ENCODE measurements at regions not wholly inside any gene's neighbourhood (a gene's known extent, or its start where the extent isn't known, plus 50 kb on each side); places are given as distances from the start of the nearest gene placed in this dataset.
"Not testable (repeated sequence)": the region's sequence is repeated elsewhere in the genome, so short reads cannot be mapped to it uniquely, and the experiment has no call there.

GRCh38 chr2:143837055-143837454, 682.9 kb downstream of the ZEB2 start:
- DNase-seq (ENCODE audit: extremely low read depth in 1 of 2, low read depth in 1 of 2) = not testable (repeated sequence)

GRCh38 chr2:143835481-143835880, 684.4 kb downstream of the ZEB2 start:
- DNase-seq (ENCODE audit: extremely low read depth in 1 of 2, low read depth in 1 of 2) = no peak

GRCh38 chr2:143833015-143833660, 686.8 kb downstream of the ZEB2 start:
- no peak for DNase-seq (ENCODE audit: extremely low read depth in 1 of 2, low read depth in 1 of 2)

GRCh38 chr2:143830476-143830875, 689.4 kb downstream of the ZEB2 start:
- no peak for DNase-seq (ENCODE audit: extremely low read depth in 1 of 2, low read depth in 1 of 2)

DNA sequence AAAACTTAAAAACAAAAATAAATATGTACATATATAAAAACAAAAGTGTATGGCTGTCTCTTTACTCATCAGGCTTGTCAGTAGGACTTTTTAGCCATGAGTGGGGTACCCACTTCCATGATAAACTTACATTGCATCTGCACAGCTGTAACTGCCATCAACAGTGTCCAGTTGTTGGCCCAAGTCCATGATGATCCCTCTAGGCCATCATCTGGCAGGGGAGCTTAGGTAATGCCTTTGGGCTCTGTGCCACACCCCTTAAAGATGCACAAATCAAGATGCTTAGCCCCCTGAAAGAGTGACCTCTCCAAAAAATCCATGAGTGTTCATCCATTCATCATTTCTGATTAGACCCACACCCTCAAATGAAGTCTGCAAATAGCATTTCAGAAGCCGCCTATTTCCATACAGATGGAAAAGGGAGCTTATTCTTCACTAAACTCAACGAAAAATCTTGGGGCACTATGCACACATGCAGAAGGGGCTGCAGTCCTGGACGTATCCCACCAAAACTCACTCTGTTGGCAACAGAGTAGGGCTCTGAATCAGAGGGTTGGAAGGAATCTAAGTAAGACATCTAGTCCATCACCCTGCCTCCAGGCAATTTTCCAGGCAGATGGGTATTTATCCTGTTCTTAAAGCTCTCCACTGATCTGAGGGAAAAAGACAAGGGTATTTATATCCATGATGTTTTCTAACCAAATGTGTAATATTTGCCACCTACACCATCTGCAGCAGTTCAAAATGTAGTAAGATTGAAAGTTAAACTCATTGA, 691.0 kb downstream of the ZEB2 start:
- DNase-seq (ENCODE audit: extremely low read depth in 1 of 2, low read depth in 1 of 2) = no peak

DNA sequence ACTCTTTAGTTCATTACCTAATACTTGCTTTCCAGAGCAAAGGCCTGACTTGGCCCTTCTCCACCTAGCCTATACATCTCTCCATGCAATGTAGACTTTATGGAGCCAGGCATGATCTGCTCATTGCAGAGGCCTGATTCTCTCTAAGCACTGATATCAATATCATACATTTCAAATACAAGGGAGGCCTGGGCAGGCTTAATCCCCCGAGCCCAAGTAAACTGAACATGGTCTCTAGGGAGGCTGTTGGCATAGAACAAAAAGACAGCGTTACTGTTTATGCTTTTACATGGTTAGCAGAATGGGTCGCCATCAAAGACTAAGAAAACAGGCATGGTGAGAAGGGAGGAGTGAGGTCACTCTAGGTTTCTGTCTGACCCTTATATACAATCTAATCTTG, 695.1 kb downstream of the ZEB2 start:
- DNase-seq (ENCODE audit: extremely low read depth in 1 of 2, low read depth in 1 of 2) = no peak

DNA sequence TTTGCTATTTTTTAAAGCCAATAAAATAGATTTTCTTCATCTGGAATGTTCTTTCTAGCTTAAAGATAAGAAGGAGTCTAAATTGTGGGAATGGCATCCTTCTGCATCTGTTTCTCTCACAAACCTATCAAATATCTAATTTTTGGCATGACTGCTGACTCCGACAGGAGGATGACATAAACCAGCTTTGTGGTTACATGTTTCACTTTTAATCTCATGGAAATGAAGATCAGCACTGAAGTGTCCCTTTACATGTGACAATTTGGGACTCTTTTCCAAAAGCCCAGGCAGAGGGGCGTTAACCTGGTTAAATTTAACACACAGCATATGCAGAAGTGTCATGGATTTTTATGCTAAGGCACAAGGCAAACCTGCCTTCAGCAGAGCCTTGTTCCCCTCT, 694.7 kb downstream of the ARHGAP15 start:
- DNase-seq (ENCODE audit: extremely low read depth in 1 of 2, low read depth in 1 of 2) = no peak

GRCh38 chr2:143823296-143823695, 694.1 kb downstream of the ARHGAP15 start:
- DNase-seq (ENCODE audit: extremely low read depth in 1 of 2, low read depth in 1 of 2) = no peak

GRCh38 chr2:143822736-143823135, 693.5 kb downstream of the ARHGAP15 start:
- DNase-seq (ENCODE audit: extremely low read depth in 1 of 2, low read depth in 1 of 2) = no peak

- no peak for DNase-seq (ENCODE audit: extremely low read depth in 1 of 2, low read depth in 1 of 2)
These were observed 690.5 kb downstream of the ARHGAP15 start for GRCh38 chr2:143819764-143820163.

DNA sequence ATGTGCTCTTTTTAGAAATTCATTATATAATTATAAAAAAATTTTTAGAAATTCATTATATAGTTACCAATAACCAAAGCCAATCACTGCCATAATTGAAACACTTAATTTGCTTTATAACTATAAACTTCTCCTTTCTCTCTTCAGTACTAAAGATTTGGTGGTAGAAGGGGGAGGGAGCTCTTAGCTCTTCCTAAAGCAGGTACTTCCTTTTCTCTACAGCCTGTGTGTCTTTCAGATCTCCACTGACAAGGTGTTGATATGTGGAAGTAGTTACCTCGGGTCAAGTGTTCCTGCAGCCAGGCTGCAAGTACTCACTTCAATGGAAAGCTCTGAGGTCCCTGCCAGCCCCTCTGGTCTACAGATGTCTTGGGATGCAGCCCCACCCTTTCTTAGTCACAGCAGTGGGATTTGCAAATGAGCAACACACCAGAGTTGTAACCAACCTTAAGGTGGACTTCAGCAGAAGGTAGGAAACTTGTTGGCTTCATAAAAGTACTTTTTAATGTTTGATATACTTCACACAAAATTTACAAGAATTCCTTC, 690.0 kb downstream of the ARHGAP15 start:
- DNase-seq (ENCODE audit: extremely low read depth in 1 of 2, low read depth in 1 of 2) = no peak
